Activated naive CD8-positive, alpha-beta T cell treated with anti-CD3 and anti-CD28 coated beads, Interleukin-2, amount 10 ng/mL, durations not matched to agents 7 days and 5 days (primary cell): ENCODE measurements at regions not wholly inside any gene's neighbourhood (a gene's known extent, or its start where the extent isn't known, plus 50 kb on each side); places are given as distances from the start of the nearest gene placed in this dataset.
A peak's percentile ranks its signal among the peaks of the same experiment; 100 is the strongest.

Source experiments
- ATAC-seq: fragments of 150-1000 bp; cut with Tn5 transposase; one replicate; pipeline ENCODE4 v1.10.0; 2021; ENCODE audit warnings: low read depth, moderate library complexity
- POLR2A ChIA-PET: fragments of 350-600 bp; sonication (Branson Sonifier 250); formaldehyde crosslinking; loops from one replicate; lab custom pipeline; 2021; ENCODE audit warnings: antibody characterized with exemption; lab: Charles Lee
- DNase-seq: peaks from one replicate; pipeline ENCODE4 v3.0.0; 2021
- H3K27ac Mint-ChIP-seq: one replicate; pipeline ENCODE4 v1.8.0; 2022; ENCODE audit warnings: mild to moderate bottlenecking, mixed read lengths
- H3K27me3 Mint-ChIP-seq: one replicate; pipeline ENCODE4 v1.8.0; 2022; ENCODE audit warnings: mild to moderate bottlenecking, moderate library complexity, mixed read lengths
- H3K36me3 Mint-ChIP-seq: one replicate; pipeline ENCODE4 v1.8.0; 2021; ENCODE audit warnings: mild to moderate bottlenecking, mixed read lengths
- H3K4me1 Mint-ChIP-seq: one replicate; pipeline ENCODE4 v1.8.0; 2021; ENCODE audit warnings: mixed read lengths
- H3K4me3 Mint-ChIP-seq: one replicate; pipeline ENCODE4 v1.8.0; 2022; ENCODE audit warnings: mild to moderate bottlenecking, moderate library complexity, mixed read lengths
- H3K9me3 Mint-ChIP-seq: one replicate; pipeline ENCODE4 v1.8.0; 2021; ENCODE audit warnings: mixed read lengths

- Mint-ChIP-seq H3K36me3 (no peaks in the 10 kb centered on the region), H3K27ac (no peak overlapping the region), H3K9me3 (peaks cover 6% of the 10 kb centered on the region), H3K4me1 (no peaks in the 10 kb centered on the region), H3K4me3 (no peak overlapping the region), H3K27me3 (no peaks in the 10 kb centered on the region)
- DNase-seq (no peak), ATAC-seq (no peak)
- POLR2A ChIA-PET, result no interaction called here
Measured at GRCh38 chr14:39812532-39813320, 380.5 kb upstream of the FBXO33 start.

- POLR2A ChIA-PET, result no interaction called here
- H3K36me3 Mint-ChIP-seq, result no peaks in the 10 kb centered on the region
- no peaks in the 10 kb centered on the region for H3K27me3 Mint-ChIP-seq
- peaks cover 6% of the 10 kb centered on the region for H3K9me3 Mint-ChIP-seq
- no peak for DNase-seq
- no peaks in the 10 kb centered on the region for H3K4me1 Mint-ChIP-seq
- H3K27ac Mint-ChIP-seq, result no peak overlapping the region
- no peak for ATAC-seq
- H3K4me3 Mint-ChIP-seq, result no peak overlapping the region
Measured at GRCh38 chr14:39807271-39807670, 375.0 kb upstream of the FBXO33 start.

- Mint-ChIP-seq H3K36me3 (no peaks in the 10 kb centered on the region), H3K27ac (no peak overlapping the region), H3K27me3 (no peaks in the 10 kb centered on the region), H3K4me1 (no peaks in the 10 kb centered on the region), H3K4me3 (no peak overlapping the region), H3K9me3 (no peaks in the 10 kb centered on the region)
- no peak for DNase-seq
- POLR2A ChIA-PET, result no interaction called here
- ATAC-seq, result no peak
Measured at GRCh38 chr14:39784461-39784860, 352.2 kb upstream of the FBXO33 start.

GRCh38 chr14:39781466-39781865 lies 349.2 kb upstream of the FBXO33 start:
- ATAC-seq, result no peak

GRCh38 chr14:39773387-39774126 lies 341.3 kb upstream of the FBXO33 start:
- peaks cover 2% of the 10 kb centered on the region for H3K36me3 Mint-ChIP-seq
- H3K4me1 Mint-ChIP-seq, result no peaks in the 10 kb centered on the region
- DNase-seq (no peak), ATAC-seq (no peak)
- POLR2A ChIA-PET, result no interaction called here
- no peak overlapping the region for H3K27ac Mint-ChIP-seq
- H3K4me3 Mint-ChIP-seq, result no peak overlapping the region
- peaks cover 6% of the 10 kb centered on the region for H3K9me3 Mint-ChIP-seq
- H3K27me3 Mint-ChIP-seq, result no peaks in the 10 kb centered on the region

More at GRCh38 chr14:39781466-39781865, 349.2 kb upstream of the FBXO33 start:
- H3K4me3 Mint-ChIP-seq, result no peak overlapping the region
- H3K27me3 Mint-ChIP-seq, result no peaks in the 10 kb centered on the region
- no peak overlapping the region for H3K27ac Mint-ChIP-seq
- no peak for DNase-seq
- peaks cover 7% of the 10 kb centered on the region for H3K9me3 Mint-ChIP-seq
- POLR2A ChIA-PET, result no interaction called here
- no peaks in the 10 kb centered on the region for H3K4me1 Mint-ChIP-seq
- H3K36me3 Mint-ChIP-seq, result peaks cover 2% of the 10 kb centered on the region

- H3K36me3 Mint-ChIP-seq, result no peaks in the 10 kb centered on the region
Measured at GRCh38 chr14:39772627-39773026, 340.4 kb upstream of the FBXO33 start.

GRCh38 chr14:39768589-39768988 lies 336.4 kb upstream of the FBXO33 start:
- no peak for ATAC-seq
- POLR2A ChIA-PET, result no interaction called here
- Mint-ChIP-seq H3K4me1 (no peaks in the 10 kb centered on the region), H3K27ac (no peak overlapping the region), H3K36me3 (no peaks in the 10 kb centered on the region), H3K4me3 (no peak overlapping the region), H3K27me3 (peaks cover 4% of the 10 kb centered on the region), H3K9me3 (no peaks in the 10 kb centered on the region)
- no peak for DNase-seq

More at GRCh38 chr14:39772627-39773026, 340.4 kb upstream of the FBXO33 start:
- Mint-ChIP-seq H3K27me3 (no peaks in the 10 kb centered on the region), H3K9me3 (no peaks in the 10 kb centered on the region), H3K27ac (no peak overlapping the region), H3K4me3 (no peak overlapping the region), H3K4me1 (no peaks in the 10 kb centered on the region)
- POLR2A ChIA-PET, result no interaction called here
- ATAC-seq (no peak), DNase-seq (no peak)

GRCh38 chr14:39766397-39767000 lies 334.3 kb upstream of the FBXO33 start:
- no peak overlapping the region for H3K4me3 Mint-ChIP-seq
- POLR2A ChIA-PET, result no interaction called here
- no peaks in the 10 kb centered on the region for H3K9me3 Mint-ChIP-seq
- ATAC-seq (no peak), DNase-seq (no peak)
- H3K27me3 Mint-ChIP-seq, result peaks cover 4% of the 10 kb centered on the region
- H3K27ac Mint-ChIP-seq, result no peak overlapping the region
- no peaks in the 10 kb centered on the region for H3K36me3 Mint-ChIP-seq
- H3K4me1 Mint-ChIP-seq, result peaks cover 10% of the 10 kb centered on the region

- POLR2A ChIA-PET, result no interaction called here
- Mint-ChIP-seq H3K4me3 (no peak overlapping the region), H3K27me3 (peaks cover 5% of the 10 kb centered on the region), H3K27ac (no peak overlapping the region), H3K9me3 (no peaks in the 10 kb centered on the region), H3K4me1 (peaks cover 10% of the 10 kb centered on the region), H3K36me3 (no peaks in the 10 kb centered on the region)
- no peak for ATAC-seq
- no peak for DNase-seq
Measured at GRCh38 chr14:39765676-39766075, 333.4 kb upstream of the FBXO33 start.

GRCh38 chr14:39763402-39763890 lies 331.2 kb upstream of the FBXO33 start:
- POLR2A ChIA-PET, result no interaction called here
- Mint-ChIP-seq H3K4me1 (peaks cover 10% of the 10 kb centered on the region), H3K36me3 (no peaks in the 10 kb centered on the region), H3K9me3 (no peaks in the 10 kb centered on the region), H3K27me3 (peaks cover 5% of the 10 kb centered on the region), H3K4me3 (peak overlapping the region; percentile 65), H3K27ac (peak overlapping the region; percentile 66)
- DNase-seq (no peak), ATAC-seq (no peak)

- DNase-seq (no peak), ATAC-seq (peak; percentile 87)
- Mint-ChIP-seq H3K4me1 (peaks cover 10% of the 10 kb centered on the region), H3K27me3 (peaks cover 5% of the 10 kb centered on the region), H3K9me3 (no peaks in the 10 kb centered on the region), H3K36me3 (no peaks in the 10 kb centered on the region), H3K4me3 (peak overlapping the region; percentile 65), H3K27ac (peak overlapping the region; percentile 66)
- POLR2A ChIA-PET, result no interaction called here
Measured at GRCh38 chr14:39762576-39763401, 330.6 kb upstream of the FBXO33 start.

GRCh38 chr14:39755269-39755878 lies 323.1 kb upstream of the FBXO33 start:
- Mint-ChIP-seq H3K9me3 (no peaks in the 10 kb centered on the region), H3K4me3 (no peak overlapping the region), H3K27me3 (no peaks in the 10 kb centered on the region), H3K27ac (no peak overlapping the region), H3K4me1 (no peaks in the 10 kb centered on the region), H3K36me3 (no peaks in the 10 kb centered on the region)
- POLR2A ChIA-PET, result no interaction called here
- ATAC-seq, result no peak
- no peak for DNase-seq
